Endodermal cell (in vitro differentiated cells): ENCODE measurements at regions not wholly inside any gene's neighbourhood (a gene's known extent, or its start where the extent isn't known, plus 50 kb on each side); places are given as distances from the start of the nearest gene placed in this dataset.

ENCODE experiments used
- DNase-seq: peaks from one replicate; pipeline ENCODE4 v3.0.0-alpha.2; 2017
- H3K27ac ChIP-seq: 2 replicates; pipeline ENCODE4 v1.5.1; 2013; ENCODE audit warnings: mild to moderate bottlenecking, low read depth, low read length, moderate library complexity
- H3K27me3 ChIP-seq: 2 replicates; pipeline ENCODE4 v1.6.1; 2013; ENCODE audit warnings: mild to moderate bottlenecking, low read length, moderate library complexity; ENCODE audit not compliant: insufficient read depth, control insufficient read depth, poor library complexity, severe bottlenecking
- H3K36me3 ChIP-seq: 2 replicates; pipeline ENCODE4 v1.7.0; 2013; ENCODE audit warnings: mild to moderate bottlenecking, low read length, moderate library complexity; ENCODE audit not compliant: control insufficient read depth, insufficient read depth
- H3K4me1 ChIP-seq: one replicate; pipeline ENCODE4 v1.7.0; 2013; ENCODE audit warnings: low read length; ENCODE audit not compliant: control insufficient read depth, insufficient read depth
- H3K4me3 ChIP-seq: 2 replicates; pipeline ENCODE4 v1.5.1; 2013; ENCODE audit warnings: mild to moderate bottlenecking, low read length, moderate library complexity
- H3K9ac ChIP-seq: 2 replicates; pipeline ENCODE4 v1.6.1; 2013; ENCODE audit warnings: mild to moderate bottlenecking, low read length, moderate library complexity; ENCODE audit not compliant: poor library complexity, severe bottlenecking; ENCODE audit errors: extremely low read depth
- H3K9me3 ChIP-seq: 2 replicates; pipeline ENCODE4 v1.6.1; 2013; ENCODE audit warnings: mild to moderate bottlenecking, low read length, moderate library complexity; ENCODE audit not compliant: control insufficient read depth
- H3K27ac Mint-ChIP-seq: 2 replicates; pipeline ENCODE4 v1.8.0; 2020; ENCODE audit warnings: mixed read lengths
- H3K27me3 Mint-ChIP-seq: 2 replicates; pipeline ENCODE4 v1.8.0; 2021; ENCODE audit warnings: mild to moderate bottlenecking, mixed read lengths; ENCODE audit not compliant: insufficient read depth
- H3K36me3 Mint-ChIP-seq: 2 replicates; pipeline ENCODE4 v1.8.0; 2020; ENCODE audit warnings: low read depth, mixed read lengths
- H3K4me1 Mint-ChIP-seq: 2 replicates; pipeline ENCODE4 v1.8.0; 2020; ENCODE audit warnings: mixed read lengths
- H3K4me3 Mint-ChIP-seq: 2 replicates; pipeline ENCODE4 v1.8.0; 2020; ENCODE audit warnings: mild to moderate bottlenecking, moderate library complexity, mixed read lengths
- H3K9me3 Mint-ChIP-seq: 2 replicates; pipeline ENCODE4 v1.8.0; 2020; ENCODE audit warnings: mild to moderate bottlenecking, mixed read lengths
- WGBS, 2 experiments: methylation state at CpG; one replicate each; pipeline versions ENCODE4 v1.1.5 to v1.1.7; 2013; ENCODE audit warnings: missing lambda C conversion rate in 2 of 2, mixed read lengths in 1 of 2; ENCODE audit not compliant: insufficient coverage in 1 of 2, insufficient read length in 1 of 2; 5-methylcytosine and 5-hydroxymethylcytosine counted together
- TF ChIP-seq, protein P1 (sequence below): fragments of 200-600 bp; sonication (generic); conservative IDR thresholded peaks from 2 replicates; pipeline ENCODE4 v1.5.0; 2021; ENCODE audit warnings: antibody characterized with exemption, mild to moderate bottlenecking

GRCh38 chr14:84129007-84129406 is 1400.9 kb upstream of the FLRT2 start:
- no peaks in the 10 kb centered on the region for H3K4me1 Mint-ChIP-seq
- no peak overlapping the region for H3K27ac Mint-ChIP-seq
- TF ChIP-seq, protein P1, sequence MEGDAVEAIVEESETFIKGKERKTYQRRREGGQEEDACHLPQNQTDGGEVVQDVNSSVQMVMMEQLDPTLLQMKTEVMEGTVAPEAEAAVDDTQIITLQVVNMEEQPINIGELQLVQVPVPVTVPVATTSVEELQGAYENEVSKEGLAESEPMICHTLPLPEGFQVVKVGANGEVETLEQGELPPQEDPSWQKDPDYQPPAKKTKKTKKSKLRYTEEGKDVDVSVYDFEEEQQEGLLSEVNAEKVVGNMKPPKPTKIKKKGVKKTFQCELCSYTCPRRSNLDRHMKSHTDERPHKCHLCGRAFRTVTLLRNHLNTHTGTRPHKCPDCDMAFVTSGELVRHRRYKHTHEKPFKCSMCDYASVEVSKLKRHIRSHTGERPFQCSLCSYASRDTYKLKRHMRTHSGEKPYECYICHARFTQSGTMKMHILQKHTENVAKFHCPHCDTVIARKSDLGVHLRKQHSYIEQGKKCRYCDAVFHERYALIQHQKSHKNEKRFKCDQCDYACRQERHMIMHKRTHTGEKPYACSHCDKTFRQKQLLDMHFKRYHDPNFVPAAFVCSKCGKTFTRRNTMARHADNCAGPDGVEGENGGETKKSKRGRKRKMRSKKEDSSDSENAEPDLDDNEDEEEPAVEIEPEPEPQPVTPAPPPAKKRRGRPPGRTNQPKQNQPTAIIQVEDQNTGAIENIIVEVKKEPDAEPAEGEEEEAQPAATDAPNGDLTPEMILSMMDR = no peak
- no peak overlapping the region for H3K27ac ChIP-seq
- H3K9me3 Mint-ChIP-seq = peaks cover 7% of the 10 kb centered on the region
- H3K9ac ChIP-seq = no peak overlapping the region
- no peaks in the 10 kb centered on the region for H3K4me1 ChIP-seq
- no peaks in the 10 kb centered on the region for H3K36me3 ChIP-seq
- no peaks in the 10 kb centered on the region for H3K27me3 Mint-ChIP-seq
- H3K4me3 ChIP-seq = no peak overlapping the region
- H3K27me3 ChIP-seq = no peaks in the 10 kb centered on the region
- no peak overlapping the region for H3K4me3 Mint-ChIP-seq
- H3K9me3 ChIP-seq = no peaks in the 10 kb centered on the region
- no peak for DNase-seq
- WGBS, 2 experiments = 90% methylated on average over 5 of the region's 5 CpGs; no CpG with 5 or more reads in 1 of the 2 experiments
- no peaks in the 10 kb centered on the region for H3K36me3 Mint-ChIP-seq

DNA sequence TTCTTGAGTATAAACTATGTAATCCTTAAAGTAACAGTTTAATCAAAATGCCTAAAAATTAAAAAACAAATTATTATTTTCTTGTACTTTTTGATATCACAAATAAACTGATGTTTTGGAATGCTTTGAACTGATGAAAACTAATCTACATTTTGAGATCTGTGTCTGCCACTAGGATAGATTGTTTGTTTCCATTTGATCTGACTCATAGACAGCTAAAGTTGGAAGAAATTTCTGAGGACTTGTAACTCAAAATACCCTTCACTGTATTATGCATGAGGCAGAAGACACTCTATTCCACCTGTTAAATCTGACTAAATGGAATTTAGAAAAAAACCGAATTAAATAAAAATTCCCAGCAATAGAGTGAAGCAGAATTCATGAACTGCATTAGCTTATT is 1400.0 kb upstream of the FLRT2 start:
- Histone ChIP-seq H3K27ac (no peak overlapping the region), H3K27me3 (no peaks in the 10 kb centered on the region), H3K9ac (no peak overlapping the region), H3K4me3 (no peak overlapping the region), H3K9me3 (no peaks in the 10 kb centered on the region), H3K36me3 (no peaks in the 10 kb centered on the region), H3K4me1 (no peaks in the 10 kb centered on the region)
- Mint-ChIP-seq H3K4me3 (no peak overlapping the region), H3K36me3 (no peaks in the 10 kb centered on the region), H3K9me3 (peaks cover 7% of the 10 kb centered on the region), H3K4me1 (no peaks in the 10 kb centered on the region), H3K27ac (no peak overlapping the region), H3K27me3 (no peaks in the 10 kb centered on the region)
- TF ChIP-seq, protein P1 = no peak
- DNase-seq = no peak
- 91 to 100% methylated on average over 1 of the region's 1 CpG for WGBS, 2 experiments

DNA sequence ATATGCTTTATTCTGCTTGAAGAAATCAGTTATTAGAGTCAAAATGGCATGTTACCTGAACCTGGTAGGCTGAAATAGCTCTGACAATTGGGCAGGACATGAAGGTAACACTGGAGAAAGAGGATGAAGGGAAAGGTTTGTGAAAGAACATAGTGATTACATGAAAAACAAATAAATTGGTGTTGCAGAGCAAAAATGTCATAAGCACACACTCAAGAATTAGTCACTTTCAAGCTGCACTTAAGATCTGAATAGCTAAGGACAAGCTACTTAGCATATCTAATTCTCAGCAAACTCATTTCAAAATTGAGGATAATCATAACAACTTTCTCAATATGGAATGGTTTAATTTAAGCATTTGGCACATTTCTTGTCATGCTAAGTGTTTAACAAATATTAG is 1398.0 kb upstream of the FLRT2 start:
- H3K27ac Mint-ChIP-seq = no peak overlapping the region
- no peaks in the 10 kb centered on the region for H3K36me3 Mint-ChIP-seq
- no peak overlapping the region for H3K4me3 Mint-ChIP-seq

More for the DNA sequence above, 1398.0 kb upstream of the FLRT2 start:
- no peaks in the 10 kb centered on the region for H3K27me3 ChIP-seq
- TF ChIP-seq, protein P1 = no peak
- no peaks in the 10 kb centered on the region for H3K9me3 ChIP-seq
- H3K9me3 Mint-ChIP-seq = peaks cover 7% of the 10 kb centered on the region
- H3K4me3 ChIP-seq = no peak overlapping the region
- no peaks in the 10 kb centered on the region for H3K27me3 Mint-ChIP-seq
- H3K9ac ChIP-seq = no peak overlapping the region
- H3K36me3 ChIP-seq = no peaks in the 10 kb centered on the region
- no peaks in the 10 kb centered on the region for H3K4me1 ChIP-seq
- DNase-seq = no peak
- H3K4me1 Mint-ChIP-seq = no peaks in the 10 kb centered on the region
- H3K27ac ChIP-seq = no peak overlapping the region
